ENCODE measurements at regions not wholly inside any gene's neighbourhood (a gene's known extent, or its start where the extent isn't known, plus 50 kb on each side); places are given as distances from the start of the nearest gene placed in this dataset.
"Not testable (repeated sequence)": the region's sequence is repeated elsewhere in the genome, so short reads cannot be mapped to it uniquely, and the experiment has no call there.

DNA sequence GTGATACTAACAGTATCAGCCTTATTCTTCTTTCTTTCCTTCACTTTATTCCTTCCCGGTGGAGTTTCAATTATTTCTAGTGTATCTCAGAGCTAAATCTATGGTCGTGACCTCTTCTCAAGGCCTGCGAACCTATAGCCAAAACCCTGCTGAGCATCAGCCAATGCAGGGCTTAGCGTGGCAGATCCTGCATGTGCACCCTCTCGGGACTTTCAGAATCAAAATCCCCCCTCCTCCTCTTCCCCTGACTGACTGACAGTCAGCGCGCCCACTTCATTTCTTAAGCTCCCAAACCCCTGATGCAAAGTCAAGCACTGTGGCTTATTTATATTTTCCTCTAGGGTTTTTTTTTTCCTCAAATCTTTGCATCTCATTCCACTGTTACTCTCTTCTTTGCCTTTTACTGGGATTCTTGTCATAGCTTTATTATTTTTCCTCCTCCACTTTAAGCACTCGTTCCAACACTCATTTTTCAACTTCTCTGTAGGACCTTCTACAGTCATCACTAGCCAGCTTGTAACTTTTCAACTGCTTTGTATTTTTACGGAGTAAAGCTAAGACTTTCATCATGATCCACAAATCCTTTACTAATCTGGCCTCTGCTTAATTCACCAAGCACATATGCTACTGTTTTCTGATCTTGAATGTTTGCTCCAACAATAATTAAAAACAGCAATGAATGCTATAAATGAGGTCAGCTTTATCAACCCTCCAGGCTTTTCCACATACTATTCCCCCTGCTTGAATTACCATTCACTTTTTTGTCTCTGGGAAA lies 896.5 kb upstream of the PIK3C3 start:
- no peak for DNase-seq (ENCODE audit: low read depth, low spot score)

DNA sequence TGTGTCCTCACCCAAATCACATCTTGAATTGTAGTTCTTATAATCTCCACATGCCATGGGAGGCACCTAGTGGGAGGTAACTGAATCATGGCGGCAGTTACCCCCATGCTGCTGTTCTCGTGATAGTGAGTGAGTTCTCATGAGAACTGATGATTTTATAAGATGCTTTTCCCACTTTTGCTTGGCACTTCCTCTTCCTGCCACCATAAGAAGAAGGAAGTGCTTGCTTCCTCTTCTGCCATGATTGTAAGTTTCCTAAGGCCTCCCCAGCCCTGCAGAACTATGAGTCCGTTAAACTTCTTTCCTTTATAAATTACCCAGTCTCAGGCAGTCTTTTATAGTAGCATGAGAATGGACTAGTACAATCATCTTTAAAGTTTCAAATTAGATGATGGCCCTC lies 902.4 kb upstream of the PIK3C3 start:
- DNase-seq (ENCODE audit: low read depth, low spot score), result no peak

DNA sequence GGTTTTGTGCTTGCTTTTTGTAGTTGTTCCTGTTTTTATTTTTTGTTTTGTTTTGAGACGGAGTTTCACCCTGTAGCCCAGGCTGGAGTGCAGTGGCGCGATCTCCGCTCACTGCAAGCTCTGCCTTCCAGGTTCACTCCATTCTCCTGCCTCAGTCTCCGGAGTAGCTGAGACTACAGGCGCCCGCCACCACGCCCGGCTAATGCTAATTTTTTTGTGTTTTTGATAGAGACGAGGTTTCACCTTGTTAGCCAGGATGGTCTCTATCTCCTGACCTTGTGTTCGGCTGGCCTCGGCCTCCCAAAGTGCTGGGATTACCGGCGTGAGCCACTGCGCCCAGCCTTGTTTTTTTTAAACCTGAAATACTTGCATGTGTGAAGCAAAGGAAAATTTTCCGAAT lies 908.8 kb upstream of the PIK3C3 start:
- DNase-seq (ENCODE audit: low read depth, low spot score), result not testable (repeated sequence)

DNA sequence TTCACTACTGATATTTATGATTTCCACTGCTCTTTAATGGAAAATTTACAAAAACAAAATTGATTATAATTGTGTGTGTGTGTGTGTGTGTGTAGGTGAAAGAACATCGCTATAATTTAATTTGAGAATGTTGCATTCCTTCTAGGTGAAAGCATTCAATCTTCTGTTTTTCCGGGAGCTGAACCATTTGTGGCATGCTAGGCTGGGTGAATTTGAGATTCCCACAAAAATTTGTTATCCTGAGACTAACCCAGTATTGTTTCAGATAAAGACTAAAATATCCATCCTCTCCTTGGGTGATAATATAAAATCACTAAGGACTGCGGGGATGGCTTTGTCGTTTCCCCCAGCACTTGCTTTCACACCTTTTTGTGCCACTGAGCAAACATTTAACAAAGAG lies 911.2 kb upstream of the PIK3C3 start:
- no peak for DNase-seq (ENCODE audit: low read depth, low spot score)

GRCh38 chr18:41042866-41043265 lies 912.2 kb upstream of the PIK3C3 start:
- no peak for DNase-seq (ENCODE audit: low read depth, low spot score)

GRCh38 chr18:41038071-41038470 lies 917.0 kb upstream of the PIK3C3 start:
- DNase-seq (ENCODE audit: low read depth, low spot score), result no peak

DNA sequence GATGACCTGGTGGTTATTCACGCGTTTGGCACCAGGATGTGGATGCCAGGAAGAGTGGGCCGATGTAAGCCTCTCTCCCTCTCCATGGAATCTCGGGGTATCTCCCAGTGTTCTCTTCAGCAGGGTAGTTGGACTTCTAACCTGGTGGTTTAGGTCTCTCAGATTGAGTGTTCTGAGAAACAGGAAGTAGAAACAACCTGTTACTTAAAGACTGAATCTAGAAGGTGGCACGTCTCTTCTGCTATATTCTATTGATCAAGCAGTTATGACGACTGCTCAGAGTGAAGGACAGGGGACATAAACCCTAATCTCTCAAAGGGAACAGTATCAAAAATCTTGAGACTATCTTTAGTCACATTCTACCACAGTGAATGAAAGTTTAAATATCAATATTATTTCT lies 918.7 kb upstream of the PIK3C3 start:
- no peak for DNase-seq (ENCODE audit: low read depth, low spot score)

DNA sequence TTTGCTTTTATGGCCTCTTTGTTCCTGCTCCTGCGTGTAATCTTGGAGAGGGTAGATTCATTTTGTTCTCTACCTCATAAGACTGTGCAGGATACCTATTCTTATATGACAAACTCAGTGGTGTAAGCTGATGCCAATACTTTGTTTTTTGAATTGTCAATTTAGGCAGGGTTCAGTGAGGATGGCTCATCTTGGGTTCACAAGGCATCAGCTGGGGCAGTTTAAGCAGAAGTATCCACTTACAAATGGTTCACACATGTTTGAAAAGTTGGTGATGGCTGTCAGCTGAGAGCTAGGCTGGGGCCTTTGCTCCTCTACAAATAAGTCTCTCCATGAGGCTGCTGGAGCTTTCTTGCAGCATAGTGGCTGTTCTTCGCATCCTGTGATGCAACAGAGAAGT lies 920.6 kb upstream of the PIK3C3 start:
- DNase-seq (ENCODE audit: low read depth, low spot score), result no peak

DNA sequence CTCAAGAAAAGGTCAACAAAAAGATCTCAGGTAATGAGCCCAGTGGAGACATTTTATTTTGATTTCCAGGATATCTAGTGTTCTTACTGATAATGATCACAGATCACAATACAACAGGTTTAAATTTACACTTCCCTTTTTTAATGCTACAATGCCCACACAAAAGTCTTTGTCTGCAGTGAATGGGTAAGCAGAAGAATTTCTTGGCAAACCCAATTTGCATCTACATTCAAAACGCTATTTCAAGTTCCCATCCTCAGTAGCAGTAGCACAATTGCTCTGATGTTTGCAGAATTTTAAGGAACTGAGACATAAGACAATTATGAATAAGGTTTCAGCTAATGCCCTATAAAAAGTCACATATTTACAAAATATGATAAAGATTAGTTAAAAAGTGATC lies 929.4 kb upstream of the PIK3C3 start:
- DNase-seq (ENCODE audit: low read depth, low spot score), result no peak

- no peak for DNase-seq (ENCODE audit: low read depth, low spot score)
These were observed 930.2 kb upstream of the PIK3C3 start for GRCh38 chr18:41024792-41025191.

- DNase-seq (ENCODE audit: low read depth, low spot score), result no peak
These were observed 932.5 kb upstream of the PIK3C3 start for GRCh38 chr18:41022484-41022883.

- no peak for DNase-seq (ENCODE audit: low read depth, low spot score)
These were observed 933.9 kb upstream of the PIK3C3 start for GRCh38 chr18:41021089-41021488.

DNA sequence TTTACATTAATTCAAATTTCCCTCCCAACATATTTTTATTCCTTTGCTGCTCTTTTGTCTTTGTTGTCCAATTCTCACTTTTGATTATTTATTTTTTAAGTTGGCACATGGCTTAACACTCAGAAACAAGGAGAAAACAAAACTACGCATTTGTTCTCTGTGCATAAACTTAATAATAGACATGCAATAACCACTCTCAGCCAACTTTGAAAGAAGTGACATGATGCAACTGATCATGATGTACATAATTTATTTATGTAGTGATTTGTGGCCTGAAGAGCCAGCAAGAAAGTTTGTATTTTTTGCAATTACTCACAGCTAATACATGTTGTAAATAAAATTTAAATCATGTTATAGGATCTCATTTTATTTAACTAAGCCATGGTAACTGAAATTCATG lies 942.8 kb upstream of the PIK3C3 start:
- DNase-seq (ENCODE audit: low read depth, low spot score), result no peak

DNA sequence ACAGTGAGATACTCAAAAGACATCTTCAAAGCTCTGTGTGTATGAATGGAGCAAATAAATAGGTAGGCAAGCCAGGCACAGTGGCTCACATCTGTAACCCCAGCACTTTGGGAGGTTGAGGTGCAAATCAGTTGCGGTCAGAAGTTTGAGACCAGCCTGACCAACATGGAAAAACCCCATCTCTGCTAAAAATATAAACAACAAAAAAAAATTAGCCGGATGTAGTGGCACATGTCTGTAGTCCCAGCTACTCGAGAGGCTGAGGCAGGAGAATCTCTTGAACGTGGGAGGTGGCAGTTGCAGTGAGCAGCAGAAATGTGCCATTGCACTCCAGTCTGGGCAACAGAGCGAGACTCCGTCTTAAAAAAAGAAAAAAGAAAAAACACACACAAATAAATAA lies 945.1 kb upstream of the PIK3C3 start:
- no peak for DNase-seq (ENCODE audit: low read depth, low spot score)

DNA sequence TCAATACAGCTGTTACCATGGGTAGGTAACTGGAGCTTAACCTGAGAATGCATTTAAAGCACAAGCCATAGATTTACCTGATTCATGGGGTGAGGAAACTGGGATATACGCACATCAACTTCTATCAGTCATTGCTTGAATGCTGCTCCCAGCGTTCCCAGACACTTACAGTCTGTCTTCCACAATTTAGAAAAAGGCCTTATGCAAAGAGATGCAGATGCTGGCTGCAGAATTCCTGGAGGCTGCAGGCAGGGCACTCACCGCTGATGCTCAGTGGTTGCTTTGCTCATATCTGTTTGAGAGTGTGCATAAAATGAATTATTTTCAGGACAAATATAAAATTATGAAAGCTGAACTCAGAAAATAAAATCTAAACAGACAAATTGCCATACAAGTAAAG lies 950.7 kb upstream of the PIK3C3 start:
- no peak for DNase-seq (ENCODE audit: low read depth, low spot score)

- no peak for DNase-seq (ENCODE audit: low read depth, low spot score)
These were observed 959.5 kb upstream of the PIK3C3 start for GRCh38 chr18:40995529-40995928.

- DNase-seq (ENCODE audit: low read depth, low spot score), result no peak
These were observed 961.7 kb upstream of the PIK3C3 start for GRCh38 chr18:40993363-40993762.

DNA sequence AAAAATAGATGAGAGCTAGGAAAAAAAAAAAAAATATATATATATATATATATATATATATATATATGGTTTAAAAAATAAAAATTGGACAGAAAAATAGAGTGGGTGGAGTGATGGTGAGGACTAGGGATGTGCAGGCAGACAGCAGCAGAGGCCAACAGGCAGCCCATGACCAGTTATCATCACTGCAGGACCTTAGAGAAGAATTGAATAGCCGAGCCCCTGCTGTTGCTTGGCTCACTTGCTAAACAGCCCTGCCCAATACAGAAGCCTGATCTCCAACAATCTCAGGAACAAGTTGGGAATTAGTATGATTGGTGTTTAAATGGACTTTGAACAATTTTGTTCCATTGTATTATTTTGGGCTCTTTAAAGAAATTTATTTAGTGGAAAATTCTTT lies 967.5 kb upstream of the PIK3C3 start:
- DNase-seq (ENCODE audit: low read depth, low spot score), result no peak

DNA sequence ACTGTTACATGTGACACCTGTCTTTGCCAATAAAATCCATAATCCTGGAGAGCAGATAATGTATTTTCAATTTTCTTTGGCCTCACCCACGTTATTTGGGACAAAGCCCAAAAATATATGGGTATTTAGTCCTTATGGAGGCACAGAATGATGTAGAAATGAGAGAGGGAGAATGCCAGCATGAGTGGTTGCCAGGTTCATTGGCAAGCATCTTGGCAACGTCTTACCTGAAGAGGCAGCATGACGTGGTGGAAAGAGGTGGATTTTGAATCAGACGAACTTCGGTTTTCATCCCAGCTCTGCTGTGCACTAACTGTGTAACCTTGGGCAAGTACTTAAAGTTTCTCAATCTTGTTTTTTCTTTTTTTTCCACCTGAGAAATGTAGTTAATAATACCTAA lies 969.6 kb upstream of the PIK3C3 start:
- DNase-seq (ENCODE audit: low read depth, low spot score), result no peak

DNA sequence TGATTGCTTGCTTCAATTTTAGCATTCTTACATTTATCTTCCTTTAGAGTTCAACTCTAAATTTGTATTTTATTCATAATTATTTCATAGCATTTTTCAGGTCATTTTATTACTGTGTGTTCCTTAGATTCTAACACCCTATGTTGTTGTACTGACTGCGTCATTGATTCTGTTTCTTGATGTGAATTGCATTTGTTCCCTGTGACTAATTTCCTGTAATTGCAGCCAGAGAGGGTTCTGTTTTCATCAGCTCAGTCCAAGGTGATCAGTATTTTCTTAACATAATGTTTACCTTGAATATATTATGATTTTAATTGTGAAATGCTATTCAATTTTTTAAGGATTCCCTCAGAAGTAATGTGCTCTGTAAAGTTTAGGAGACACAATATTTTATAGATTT lies 970.2 kb upstream of the PIK3C3 start:
- no peak for DNase-seq (ENCODE audit: low read depth, low spot score)

GRCh38 chr18:40983835-40984234 lies 971.2 kb upstream of the PIK3C3 start:
- no peak for DNase-seq (ENCODE audit: low read depth, low spot score)

DNA sequence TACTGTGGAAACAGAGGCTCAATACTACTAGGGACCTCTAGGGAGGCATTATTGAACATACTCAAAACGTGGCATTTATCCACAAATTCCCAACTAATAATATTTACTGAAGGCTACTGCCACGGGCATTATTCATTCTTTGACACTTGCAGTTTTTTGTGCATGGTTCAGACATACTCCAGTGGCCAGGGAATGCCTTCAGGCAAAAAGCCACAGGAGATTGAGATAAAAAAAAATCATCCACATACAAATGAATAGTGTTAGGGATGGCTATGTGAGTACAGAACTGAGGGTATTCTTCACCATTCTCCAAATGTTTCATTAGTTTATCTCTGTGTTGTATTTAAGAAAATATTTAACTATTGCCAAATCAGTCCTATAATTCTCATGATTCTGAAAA lies 974.9 kb upstream of the PIK3C3 start:
- DNase-seq (ENCODE audit: low read depth, low spot score), result no peak

- DNase-seq (ENCODE audit: low read depth, low spot score), result no peak
These were observed 979.0 kb upstream of the PIK3C3 start for GRCh38 chr18:40976050-40976449.

- DNase-seq (ENCODE audit: low read depth, low spot score), result no peak
These were observed 980.6 kb upstream of the PIK3C3 start for GRCh38 chr18:40974448-40974847.
